Neural progenitor cell (in vitro differentiated cells): ENCODE measurements at regions not wholly inside any gene's neighbourhood (a gene's known extent, or its start where the extent isn't known, plus 50 kb on each side); places are given as distances from the start of the nearest gene placed in this dataset.

ENCODE experiments used
- DNase-seq: peaks from one replicate; pipeline ENCODE4 v3.0.0-alpha.2; 2016; ENCODE audit warnings: low spot score
- H2AFZ ChIP-seq: fragments of 200-600 bp; sonication (generic); replicated peaks from 2 replicates; pipeline ENCODE4 v1.6.1; 2016; ENCODE audit warnings: antibody characterized with exemption
- H3F3A ChIP-seq: fragments of 200-600 bp; sonication (generic); 2 replicates; pipeline ENCODE4 v1.6.1; 2016; ENCODE audit warnings: antibody characterized with exemption, low read depth
- H3K27ac ChIP-seq: fragments of 200-600 bp; sonication (generic); 2 replicates; pipeline ENCODE4 v1.5.1; 2016; ENCODE audit warnings: mild to moderate bottlenecking
- H3K27me3 ChIP-seq: fragments of 200-600 bp; sonication (generic); 2 replicates; pipeline ENCODE4 v1.6.1; 2016; ENCODE audit warnings: mild to moderate bottlenecking, moderate library complexity
- H3K36me3 ChIP-seq: fragments of 200-600 bp; sonication (generic); 2 replicates; pipeline ENCODE4 v1.5.1; 2016
- H3K4me1 ChIP-seq: fragments of 200-600 bp; sonication (generic); 2 replicates; pipeline ENCODE4 v1.6.1; 2016; ENCODE audit warnings: mixed run types
- H3K4me2 ChIP-seq: fragments of 200-600 bp; sonication (generic); 2 replicates; pipeline ENCODE4 v1.6.1; 2016
- H3K4me3 ChIP-seq: fragments of 200-600 bp; sonication (generic); 2 replicates; pipeline ENCODE4 v1.5.1; 2016
- H3K79me2 ChIP-seq: fragments of 200-600 bp; sonication (generic); 2 replicates; pipeline ENCODE4 v1.6.1; 2016; ENCODE audit warnings: low read depth
- H3K9ac ChIP-seq: fragments of 200-600 bp; sonication (generic); 2 replicates; pipeline ENCODE4 v1.6.1; 2016
- H3K9me3 ChIP-seq: fragments of 200-600 bp; sonication (generic); 2 replicates; pipeline ENCODE4 v1.5.1; 2016; ENCODE audit warnings: low read depth
- H4K20me1 ChIP-seq: fragments of 200-600 bp; sonication (generic); 2 replicates; pipeline ENCODE4 v1.6.1; 2016; ENCODE audit warnings: low read depth
- H3K27ac Mint-ChIP-seq: 3 replicates; pipeline ENCODE4 v1.8.0; 2021; ENCODE audit warnings: mixed read lengths
- H3K27me3 Mint-ChIP-seq: 2 replicates; pipeline ENCODE4 v1.8.0; 2022; ENCODE audit warnings: low read depth, mild to moderate bottlenecking, inconsistent platforms, moderate library complexity, mixed read lengths; ENCODE audit not compliant: insufficient read depth
- H3K36me3 Mint-ChIP-seq: 3 replicates; pipeline ENCODE4 v1.8.0; 2021; ENCODE audit warnings: mixed read lengths
- H3K4me1 Mint-ChIP-seq: 3 replicates; pipeline ENCODE4 v1.8.0; 2021; ENCODE audit warnings: mixed read lengths
- H3K4me3 Mint-ChIP-seq: 3 replicates; pipeline ENCODE4 v1.8.0; 2021; ENCODE audit warnings: mild to moderate bottlenecking, moderate library complexity, mixed read lengths
- H3K9me3 Mint-ChIP-seq: 3 replicates; pipeline ENCODE4 v1.8.0; 2020; ENCODE audit warnings: mixed read lengths
- CTCF ChIP-seq: fragments of 200-600 bp; sonication (generic); IDR thresholded peaks from 2 replicates; pipeline ENCODE4 v1.5.1; 2017; ENCODE audit warnings: antibody characterized with exemption, mild to moderate bottlenecking
- EZH2 ChIP-seq: fragments of 200-600 bp; sonication (generic); IDR thresholded peaks from 2 replicates; pipeline ENCODE4 v1.6.1; 2017; ENCODE audit warnings: antibody characterized with exemption, mild to moderate bottlenecking, moderate library complexity
- EZH2phosphoT487 ChIP-seq: fragments of 200-600 bp; sonication (generic); IDR thresholded peaks from 2 replicates; pipeline ENCODE4 v1.6.1; 2017; ENCODE audit warnings: antibody characterized with exemption

- H3K79me2 ChIP-seq: no peaks in the 10 kb centered on the region
- no peaks in the 10 kb centered on the region for H3K9me3 Mint-ChIP-seq
- peak overlapping the region; percentile 56 for H3K27ac ChIP-seq
- peaks cover 22% of the 10 kb centered on the region for H3F3A ChIP-seq
- peaks cover 53% of the 10 kb centered on the region for H3K4me1 ChIP-seq
- H3K27me3 Mint-ChIP-seq: peaks cover 6% of the 10 kb centered on the region
- H3K9me3 ChIP-seq: no peaks in the 10 kb centered on the region
- no peaks in the 10 kb centered on the region for H3K36me3 ChIP-seq
- H3K36me3 Mint-ChIP-seq: no peaks in the 10 kb centered on the region
- DNase-seq: peak; percentile 79
- TF ChIP-seq EZH2: no peak
- TF ChIP-seq CTCF: no peak
- TF ChIP-seq EZH2phosphoT487: no peak
- H2AFZ ChIP-seq: no peak overlapping the region
- no peaks in the 10 kb centered on the region for H3K27me3 ChIP-seq
- no peak overlapping the region for H3K9ac ChIP-seq
- H3K4me3 ChIP-seq: no peak overlapping the region
- no peaks in the 10 kb centered on the region for H4K20me1 ChIP-seq
- peaks cover 14% of the 10 kb centered on the region for H3K4me1 Mint-ChIP-seq
- H3K4me3 Mint-ChIP-seq: no peak overlapping the region
- peak overlapping the region; percentile 66 for H3K4me2 ChIP-seq
- H3K27ac Mint-ChIP-seq: no peak overlapping the region
These were observed 153.3 kb upstream of the RBMS1 start for GRCh38 chr2:160646684-160647444.

GRCh38 chr2:160647967-160648685, 154.5 kb upstream of the RBMS1 start:
- no peak overlapping the region for H3K27ac Mint-ChIP-seq
- Histone ChIP-seq H2AFZ (no peak overlapping the region), H3K4me3 (no peak overlapping the region)

GRCh38 chr2:160649698-160650097, 156.1 kb upstream of the RBMS1 start:
- Histone ChIP-seq H3K9ac (no peak overlapping the region), H3K27ac (no peak overlapping the region), H2AFZ (no peak overlapping the region), H3F3A (peaks cover 22% of the 10 kb centered on the region), H3K9me3 (no peaks in the 10 kb centered on the region), H4K20me1 (no peaks in the 10 kb centered on the region), H3K27me3 (no peaks in the 10 kb centered on the region), H3K4me1 (peaks cover 49% of the 10 kb centered on the region), H3K4me2 (no peak overlapping the region), H3K36me3 (no peaks in the 10 kb centered on the region), H3K79me2 (no peaks in the 10 kb centered on the region), H3K4me3 (no peak overlapping the region)
- Mint-ChIP-seq H3K9me3 (no peaks in the 10 kb centered on the region), H3K36me3 (no peaks in the 10 kb centered on the region), H3K27ac (peak overlapping the region; percentile 42), H3K4me3 (no peak overlapping the region), H3K4me1 (peaks cover 18% of the 10 kb centered on the region), H3K27me3 (peaks cover 6% of the 10 kb centered on the region)
- DNase-seq: no peak
- no peak for TF ChIP-seq EZH2
- TF ChIP-seq CTCF: no peak

More at GRCh38 chr2:160647967-160648685, 154.5 kb upstream of the RBMS1 start:
- Mint-ChIP-seq H3K9me3 (no peaks in the 10 kb centered on the region), H3K36me3 (no peaks in the 10 kb centered on the region), H3K27me3 (peaks cover 6% of the 10 kb centered on the region), H3K4me3 (no peak overlapping the region), H3K4me1 (peaks cover 18% of the 10 kb centered on the region)
- no peak overlapping the region for H3K9ac ChIP-seq
- no peaks in the 10 kb centered on the region for H3K79me2 ChIP-seq
- peaks cover 22% of the 10 kb centered on the region for H3F3A ChIP-seq
- H3K9me3 ChIP-seq: no peaks in the 10 kb centered on the region
- peaks cover 53% of the 10 kb centered on the region for H3K4me1 ChIP-seq
- H3K27ac ChIP-seq: no peak overlapping the region
- no peak overlapping the region for H3K4me2 ChIP-seq
- TF ChIP-seq CTCF: no peak
- no peak for TF ChIP-seq EZH2
- TF ChIP-seq EZH2phosphoT487: no peak
- H3K36me3 ChIP-seq: no peaks in the 10 kb centered on the region
- no peaks in the 10 kb centered on the region for H4K20me1 ChIP-seq
- DNase-seq: no peak
- H3K27me3 ChIP-seq: no peaks in the 10 kb centered on the region
